ENCODE measurements at regions not wholly inside any gene's neighbourhood (a gene's known extent, or its start where the extent isn't known, plus 50 kb on each side); places are given as distances from the start of the nearest gene placed in this dataset.

- TF ChIP-seq ZFP30 (CRISPR knock-in tag; IDR thresholded peaks at IDR 0.05), result no peak
- no peak for TF ChIP-seq PATZ1 (CRISPR knock-in tag; IDR thresholded peaks at IDR 0.05; ENCODE audit: borderline replicate concordance)
- no peak for TF ChIP-seq RARB (CRISPR knock-in tag; IDR thresholded peaks at IDR 0.05)
- TF ChIP-seq ZFP3 (CRISPR knock-in tag; IDR thresholded peaks at IDR 0.05), result no peak
These were observed 165.6 kb downstream of the AREG start for GRCh38 chr4:74610491-74610890.

All from SK-N-SH treated with all-trans-retinoic acid at 6 μM for 48 hours (cell line).